Activated T-helper 1 cell treated with anti-CD3 and anti-CD28 coated beads, Interleukin-12 subunit alpha, Interleukin-12 subunit beta, Interleukin-2, Interleukin-4 antibody, amounts not matched to agents 30 ng/mL and 10 ng/mL and 1 ng/mL, durations not matched to agents 14 hours and 24 hours and 36 hours (primary cell): ENCODE measurements at regions not wholly inside any gene's neighbourhood (a gene's known extent, or its start where the extent isn't known, plus 50 kb on each side); places are given as distances from the start of the nearest gene placed in this dataset.
"Not testable (repeated sequence)": the region's sequence is repeated elsewhere in the genome, so short reads cannot be mapped to it uniquely, and the experiment has no call there.

Source experiments
- DNase-seq: peaks from one replicate; pipeline ENCODE4 v3.0.0; 2021; ENCODE audit warnings: low spot score
- H3K27ac Mint-ChIP-seq: one replicate; pipeline ENCODE4 v1.8.0; 2021; ENCODE audit warnings: mild to moderate bottlenecking, mixed read lengths
- H3K27me3 Mint-ChIP-seq: one replicate; pipeline ENCODE4 v1.8.0; 2022; ENCODE audit warnings: mild to moderate bottlenecking, moderate library complexity, mixed read lengths; ENCODE audit not compliant: insufficient read depth
- H3K36me3 Mint-ChIP-seq: one replicate; pipeline ENCODE4 v1.8.0; 2021; ENCODE audit warnings: low read depth, mixed read lengths
- H3K4me1 Mint-ChIP-seq: one replicate; pipeline ENCODE4 v1.8.0; 2021; ENCODE audit warnings: low read depth, mixed read lengths
- H3K4me3 Mint-ChIP-seq: one replicate; pipeline ENCODE4 v1.8.0; 2021; ENCODE audit warnings: mild to moderate bottlenecking, moderate library complexity, mixed read lengths
- H3K9me3 Mint-ChIP-seq: one replicate; pipeline ENCODE4 v1.8.0; 2021; ENCODE audit warnings: mixed read lengths
- intact Hi-C: fragments of 100-400 bp; cut with micrococcal nuclease; formaldehyde crosslinking; loops from one replicate; pipeline ENCODE4 v1.15.1; 2024

DNA sequence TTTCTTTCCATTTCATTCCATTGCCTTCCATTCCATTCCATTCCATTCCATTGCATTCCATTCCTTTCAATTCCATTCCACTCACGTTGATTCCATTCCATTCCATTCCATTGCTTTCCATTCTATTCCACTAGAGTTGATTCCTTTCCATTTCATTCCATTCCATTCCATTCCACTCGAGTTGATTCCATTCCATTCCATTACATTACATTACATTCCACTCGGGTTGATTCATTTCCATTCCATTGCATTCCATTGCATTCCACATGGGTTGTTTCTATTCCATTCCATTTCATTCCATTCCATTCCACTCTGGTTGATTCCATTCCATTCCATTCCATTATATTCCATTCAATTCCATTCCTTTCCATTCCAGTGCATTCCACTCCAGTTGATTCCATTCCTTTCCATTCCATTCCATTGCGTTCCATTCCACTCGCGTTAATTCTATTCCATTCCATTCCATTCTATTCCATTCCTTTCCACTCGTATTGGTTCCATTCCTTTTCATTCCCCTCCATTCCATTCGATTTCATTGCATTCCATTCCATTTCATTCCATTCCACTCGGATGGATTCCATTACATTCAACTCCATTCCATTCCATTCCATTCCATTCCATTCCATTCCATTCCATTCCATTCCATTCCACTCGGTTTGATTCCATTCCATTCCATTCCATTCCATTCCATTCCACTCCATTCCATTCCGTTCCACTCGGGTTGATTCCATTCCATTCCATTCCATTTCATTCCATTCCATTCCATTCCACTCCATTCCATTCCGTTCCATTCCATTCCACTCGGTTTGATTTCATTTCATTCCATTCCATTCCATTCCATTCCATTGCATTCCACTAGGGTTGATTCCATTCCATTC is 1139.1 kb downstream of the RPIA start:
- H3K4me1 Mint-ChIP-seq, intact Hi-C loops, H3K4me3 Mint-ChIP-seq, H3K27ac Mint-ChIP-seq, H3K9me3 Mint-ChIP-seq, H3K27me3 Mint-ChIP-seq, DNase-seq: not testable (repeated sequence)
- peaks cover 17% of the 10 kb centered on the region for H3K36me3 Mint-ChIP-seq

DNA sequence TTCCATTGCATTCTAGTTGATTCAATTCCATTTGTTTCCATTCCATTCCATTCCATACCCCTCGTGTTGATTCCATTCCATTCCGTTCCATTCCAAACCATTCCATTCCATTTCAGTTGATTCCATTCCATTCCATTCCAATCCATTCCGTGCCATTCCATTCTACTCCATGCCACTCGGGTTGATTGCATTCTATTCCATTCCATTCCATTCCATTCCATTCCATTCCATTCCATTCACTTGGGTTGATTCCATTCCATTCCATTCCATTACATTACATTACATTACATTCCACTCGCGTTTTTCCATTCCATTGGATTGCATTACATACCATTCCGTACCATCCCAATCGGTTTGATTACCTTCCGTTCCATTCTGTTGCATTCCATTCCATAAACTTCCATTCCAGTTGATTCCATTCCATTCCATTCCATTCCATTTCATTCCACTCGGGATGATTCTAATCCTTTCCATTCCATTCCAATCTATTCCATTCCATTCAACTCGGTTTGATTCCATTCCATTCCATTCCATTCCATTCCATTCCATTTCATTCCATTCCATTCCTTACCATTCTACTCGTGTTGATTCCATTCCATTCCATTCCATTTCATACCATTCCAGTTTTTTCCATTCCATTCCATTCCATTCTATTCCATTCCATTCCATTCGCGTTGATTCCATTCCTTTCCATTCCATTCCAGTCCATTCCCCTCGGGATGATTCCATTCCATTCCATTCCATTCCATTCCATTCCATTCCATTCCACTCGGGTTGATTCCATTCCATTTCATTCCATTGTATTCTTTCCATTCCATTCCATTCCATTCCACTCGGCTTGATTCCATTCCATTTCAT is 1140.4 kb downstream of the RPIA start:
- Mint-ChIP-seq H3K36me3 (peaks cover 18% of the 10 kb centered on the region), H3K4me3 (no peak overlapping the region), H3K27ac (no peak overlapping the region), H3K27me3 (no peaks in the 10 kb centered on the region), H3K9me3 (peaks cover 22% of the 10 kb centered on the region), H3K4me1 (no peaks in the 10 kb centered on the region)
- no peak for DNase-seq
- intact Hi-C loops, result no loop called here

DNA sequence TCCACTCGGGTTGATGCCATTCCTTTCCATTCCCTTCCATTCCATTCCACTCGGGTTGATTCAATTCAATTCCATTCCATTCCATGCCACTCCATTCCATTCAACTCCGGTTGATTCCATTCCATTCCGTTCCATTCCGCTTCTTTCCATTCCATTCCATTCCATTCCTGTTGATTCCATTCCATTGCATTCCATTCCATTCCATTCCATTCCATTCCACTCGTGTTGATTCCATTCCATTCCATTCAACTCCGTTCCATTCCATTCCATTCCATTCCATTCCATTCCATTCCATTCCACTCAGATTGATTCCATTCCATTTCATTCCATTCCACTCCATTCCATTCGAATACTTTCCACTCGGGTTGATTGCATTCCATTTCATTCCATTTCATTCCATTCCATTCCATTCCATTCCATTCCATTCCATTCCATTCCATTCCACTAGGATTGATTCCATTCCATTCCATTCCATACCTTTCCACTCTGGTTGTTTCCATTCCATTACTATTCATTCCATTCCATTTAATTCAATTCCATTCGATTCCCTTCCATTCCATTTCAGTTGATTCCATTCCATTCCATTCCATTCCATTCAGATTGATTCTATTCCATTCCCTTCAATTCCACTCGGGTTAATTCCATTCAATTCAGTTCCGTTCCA is 1141.8 kb downstream of the RPIA start:
- peaks cover 23% of the 10 kb centered on the region for H3K9me3 Mint-ChIP-seq
- no peaks in the 10 kb centered on the region for H3K4me1 Mint-ChIP-seq
- no peak overlapping the region for H3K4me3 Mint-ChIP-seq
- no peak for DNase-seq
- H3K36me3 Mint-ChIP-seq, result peaks cover 15% of the 10 kb centered on the region
- intact Hi-C loops, result no loop called here
- no peak overlapping the region for H3K27ac Mint-ChIP-seq
- H3K27me3 Mint-ChIP-seq, result no peaks in the 10 kb centered on the region

DNA sequence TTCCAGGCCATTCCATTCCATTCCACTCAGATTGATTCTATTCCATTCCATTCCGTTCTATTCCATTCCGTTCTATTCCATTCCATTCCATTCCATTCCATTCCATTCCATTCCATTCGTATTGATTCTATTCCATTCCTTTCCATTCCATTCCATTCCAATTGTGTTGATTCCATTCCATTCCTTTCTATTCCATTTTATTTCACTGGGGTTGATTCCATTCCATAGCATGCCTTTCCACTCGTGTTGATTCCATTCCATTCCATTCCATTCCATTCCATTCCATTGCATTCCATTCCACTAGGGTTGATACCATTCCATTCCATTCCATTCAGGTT is 1142.3 kb downstream of the RPIA start:
- Mint-ChIP-seq H3K27ac (no peak overlapping the region), H3K36me3 (peaks cover 15% of the 10 kb centered on the region), H3K9me3 (peaks cover 23% of the 10 kb centered on the region), H3K4me1 (no peaks in the 10 kb centered on the region), H3K27me3 (no peaks in the 10 kb centered on the region), H3K4me3 (no peak overlapping the region)
- intact Hi-C loops, result no loop called here
- no peak for DNase-seq

- H3K9me3 Mint-ChIP-seq, result peaks cover 23% of the 10 kb centered on the region
- no peak for DNase-seq
- H3K4me3 Mint-ChIP-seq, result no peak overlapping the region
- H3K27me3 Mint-ChIP-seq, result no peaks in the 10 kb centered on the region
- no peaks in the 10 kb centered on the region for H3K4me1 Mint-ChIP-seq
- intact Hi-C loops, result no loop called here
- H3K36me3 Mint-ChIP-seq, result peaks cover 12% of the 10 kb centered on the region
- H3K27ac Mint-ChIP-seq, result no peak overlapping the region
Observed at GRCh38 chr2:89834306-89834705, 1142.8 kb downstream of the RPIA start.

DNA sequence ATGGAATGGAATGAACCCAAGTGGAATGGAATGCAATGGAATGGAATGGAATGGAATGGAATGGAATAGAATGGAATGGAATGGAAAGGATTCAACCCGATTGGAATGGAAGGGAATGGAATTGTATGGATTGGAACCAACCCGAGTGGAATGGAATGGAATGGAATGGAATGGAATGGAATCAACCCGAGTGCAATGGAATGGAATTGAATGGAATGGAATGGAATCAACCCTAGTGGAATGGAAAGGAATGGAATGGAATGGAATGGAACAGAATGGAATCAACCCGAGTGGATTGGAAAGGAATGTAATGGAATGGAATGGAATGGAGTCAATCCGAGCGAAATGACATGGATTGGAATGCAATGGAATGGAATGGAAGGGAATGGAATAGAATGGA is 1144.9 kb downstream of the RPIA start:
- H3K4me1 Mint-ChIP-seq, H3K27ac Mint-ChIP-seq, H3K4me3 Mint-ChIP-seq, H3K27me3 Mint-ChIP-seq, DNase-seq, intact Hi-C loops: not testable (repeated sequence)
- peaks cover 28% of the 10 kb centered on the region for H3K9me3 Mint-ChIP-seq
- peaks cover 13% of the 10 kb centered on the region for H3K36me3 Mint-ChIP-seq

GRCh38 chr2:89837962-89838625 is 1146.6 kb downstream of the RPIA start:
- no peak overlapping the region for H3K27ac Mint-ChIP-seq
- H3K9me3 Mint-ChIP-seq, result peaks cover 37% of the 10 kb centered on the region
- intact Hi-C loops, result no loop called here

GRCh38 chr2:89840175-89840574 is 1148.7 kb downstream of the RPIA start:
- H3K4me3 Mint-ChIP-seq, intact Hi-C loops, DNase-seq, H3K27me3 Mint-ChIP-seq, H3K27ac Mint-ChIP-seq, H3K4me1 Mint-ChIP-seq: not testable (repeated sequence)
- peaks cover 29% of the 10 kb centered on the region for H3K9me3 Mint-ChIP-seq
- peaks cover 11% of the 10 kb centered on the region for H3K36me3 Mint-ChIP-seq

More at GRCh38 chr2:89837962-89838625, 1146.6 kb downstream of the RPIA start:
- Mint-ChIP-seq H3K4me1 (no peaks in the 10 kb centered on the region), H3K36me3 (peaks cover 12% of the 10 kb centered on the region), H3K4me3 (no peak overlapping the region), H3K27me3 (no peaks in the 10 kb centered on the region)
- no peak for DNase-seq

- peaks cover 23% of the 10 kb centered on the region for H3K9me3 Mint-ChIP-seq
Observed at GRCh38 chr2:89840781-89841475, 1149.5 kb downstream of the RPIA start.

DNA sequence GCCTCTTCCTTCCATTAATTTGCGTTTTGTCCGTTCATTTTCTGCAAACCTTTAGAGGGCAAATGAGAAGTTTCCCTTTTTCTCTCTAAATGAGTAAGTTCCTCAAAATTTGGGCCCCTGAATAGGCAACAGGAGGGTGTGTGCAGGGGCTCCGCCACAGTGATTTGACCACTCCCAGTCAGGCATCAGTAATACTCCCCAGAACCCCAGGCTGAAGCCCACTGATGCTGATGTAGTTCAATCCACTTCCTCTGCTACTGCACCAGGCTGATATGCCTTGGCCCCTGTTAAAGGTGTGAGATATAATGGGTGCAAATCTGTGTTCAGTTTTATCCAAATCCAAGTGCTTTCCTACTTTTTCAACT is 1150.0 kb downstream of the RPIA start:
- Mint-ChIP-seq H3K27ac (no peak overlapping the region), H3K27me3 (no peaks in the 10 kb centered on the region), H3K4me3 (no peak overlapping the region), H3K4me1 (no peaks in the 10 kb centered on the region), H3K9me3 (peaks cover 19% of the 10 kb centered on the region), H3K36me3 (peaks cover 7% of the 10 kb centered on the region)
- intact Hi-C loops, result no loop called here
- no peak for DNase-seq

More at GRCh38 chr2:89840781-89841475, 1149.5 kb downstream of the RPIA start:
- H3K4me3 Mint-ChIP-seq, H3K27ac Mint-ChIP-seq, H3K4me1 Mint-ChIP-seq, DNase-seq, H3K27me3 Mint-ChIP-seq, intact Hi-C loops: not testable (repeated sequence)
- peaks cover 11% of the 10 kb centered on the region for H3K36me3 Mint-ChIP-seq

DNA sequence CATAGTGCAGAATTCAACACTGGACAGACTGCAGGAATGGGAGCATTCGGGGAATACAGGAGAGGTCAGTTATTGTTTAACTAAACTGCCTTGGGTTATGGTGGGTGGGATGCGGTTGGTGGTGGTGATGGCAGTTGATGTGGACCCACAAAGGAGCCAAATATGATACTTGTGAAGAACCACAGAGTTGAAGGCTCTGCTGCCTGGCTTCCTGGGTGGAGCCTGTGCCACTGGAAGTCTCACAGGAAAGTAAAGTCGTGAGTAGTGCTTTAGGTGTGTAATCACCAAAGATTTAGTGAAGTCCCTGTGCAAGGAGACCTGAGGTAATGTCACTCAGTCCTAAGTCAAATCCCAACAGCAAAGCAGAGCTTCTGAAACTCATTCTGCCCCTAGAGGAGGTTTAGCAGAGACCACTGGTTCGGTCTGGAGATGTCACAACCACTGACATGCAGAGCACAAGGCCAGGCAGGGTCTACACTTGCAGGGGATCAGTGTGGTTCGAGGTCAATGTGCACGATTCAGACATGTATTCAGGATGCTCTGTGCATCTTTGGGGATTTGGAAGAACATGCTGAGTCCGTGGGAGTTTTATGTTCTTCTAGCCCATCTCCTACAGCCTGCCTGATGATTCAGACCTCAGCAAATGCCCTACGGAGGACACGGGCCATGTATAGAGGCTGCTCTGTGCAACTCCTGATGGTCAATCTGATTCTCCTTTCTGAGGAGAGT is 1150.9 kb downstream of the RPIA start:
- Mint-ChIP-seq H3K4me1 (no peaks in the 10 kb centered on the region), H3K4me3 (no peak overlapping the region), H3K9me3 (peaks cover 13% of the 10 kb centered on the region), H3K36me3 (peaks cover 6% of the 10 kb centered on the region), H3K27ac (no peak overlapping the region), H3K27me3 (no peaks in the 10 kb centered on the region)
- DNase-seq, result no peak
- intact Hi-C loops, result no loop called here
